Dedifferentiated amniotic fluid mesenchymal stem cell (primary cell): ENCODE measurements at regions not wholly inside any gene's neighbourhood (a gene's known extent, or its start where the extent isn't known, plus 50 kb on each side); places are given as distances from the start of the nearest gene placed in this dataset.
"Not testable (repeated sequence)": the region's sequence is repeated elsewhere in the genome, so short reads cannot be mapped to it uniquely, and the experiment has no call there.

ENCODE experiments used
- DNase-seq: peaks from one replicate; pipeline ENCODE4 v3.0.0-alpha.2; 2016; ENCODE audit errors: extremely low spot score

DNA sequence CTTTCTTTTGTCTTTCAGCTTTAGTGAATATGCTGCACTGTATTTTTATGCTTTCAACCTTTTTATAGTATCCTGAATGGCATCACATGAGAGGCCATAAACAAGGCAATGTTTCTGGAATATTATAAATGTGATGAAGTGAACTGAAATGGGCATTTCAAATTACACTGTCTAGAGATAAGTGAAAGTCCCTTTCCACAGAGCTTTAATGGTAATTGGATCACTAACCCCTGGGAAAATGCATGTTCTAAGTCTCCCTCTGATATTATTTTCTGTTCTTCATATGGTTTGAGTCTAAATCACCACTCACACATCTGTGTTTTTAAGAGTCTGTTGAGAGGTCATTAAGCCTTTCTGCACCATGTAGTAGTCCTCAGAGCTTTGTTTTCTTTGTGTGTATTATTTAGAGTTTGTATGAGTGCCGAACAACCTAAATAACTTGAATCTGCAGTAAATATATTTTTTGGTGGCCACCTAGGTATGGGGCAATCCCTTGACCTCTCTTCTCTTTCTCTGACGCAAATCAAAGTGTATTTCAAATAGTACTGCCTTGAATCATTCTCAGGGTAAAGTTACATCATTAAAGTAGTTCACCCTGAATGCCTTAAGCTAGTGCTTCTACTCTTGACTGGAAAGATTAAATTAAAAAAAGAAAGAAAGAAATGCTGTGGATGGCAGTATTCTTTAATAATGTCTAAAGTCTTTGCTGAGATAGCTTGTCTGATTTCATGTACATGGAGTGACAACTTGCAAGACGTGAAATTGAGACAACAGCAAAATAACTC lies 1931.0 kb upstream of the CDH6 start:
- no peak for DNase-seq

GRCh38 chr5:29261213-29261612 lies 1932.3 kb upstream of the CDH6 start:
- no peak for DNase-seq

- DNase-seq = no peak
These were observed 1941.1 kb upstream of the CDH6 start for GRCh38 chr5:29252390-29252789.

GRCh38 chr5:29247346-29248028 lies 1946.0 kb upstream of the CDH6 start:
- DNase-seq = no peak

DNA sequence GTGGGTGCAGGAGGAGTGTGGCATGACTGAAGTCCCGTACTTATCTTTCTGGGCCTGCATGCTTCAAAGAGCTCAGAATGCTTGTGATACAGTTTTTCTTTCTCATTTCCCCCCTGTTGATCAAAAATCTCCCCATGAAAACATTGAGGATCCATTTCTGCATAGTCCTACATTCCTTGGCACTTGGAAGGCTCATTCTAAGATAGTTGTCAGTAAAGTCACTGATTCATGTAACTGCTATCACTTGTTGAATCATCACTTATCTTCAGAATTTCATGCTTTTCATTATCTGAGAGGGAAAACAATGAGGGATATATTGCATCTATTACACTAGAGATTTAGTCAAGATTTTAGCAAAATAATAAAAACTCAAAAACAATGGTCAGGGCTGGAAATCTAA lies 1953.1 kb upstream of the CDH6 start:
- DNase-seq = no peak

DNA sequence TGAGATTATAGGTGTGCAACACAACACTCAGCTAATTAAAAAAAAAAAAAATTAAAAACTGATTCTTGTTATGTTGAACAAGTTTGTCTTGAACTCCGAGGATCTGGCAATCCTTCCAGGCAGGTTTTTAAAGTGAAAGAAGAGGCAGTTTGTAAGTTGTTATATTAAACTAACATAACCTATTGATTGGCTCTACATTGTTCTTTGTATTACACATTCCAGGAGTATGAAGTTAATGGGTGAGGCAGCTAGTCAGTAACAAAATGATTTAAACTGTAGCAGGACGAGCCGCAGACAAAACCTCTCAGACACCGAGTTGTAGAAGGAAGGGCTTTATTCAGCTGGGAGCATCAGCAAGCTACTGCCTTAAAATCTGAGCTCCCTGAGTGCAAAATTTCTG lies 1953.9 kb upstream of the CDH6 start:
- DNase-seq = no peak

DNA sequence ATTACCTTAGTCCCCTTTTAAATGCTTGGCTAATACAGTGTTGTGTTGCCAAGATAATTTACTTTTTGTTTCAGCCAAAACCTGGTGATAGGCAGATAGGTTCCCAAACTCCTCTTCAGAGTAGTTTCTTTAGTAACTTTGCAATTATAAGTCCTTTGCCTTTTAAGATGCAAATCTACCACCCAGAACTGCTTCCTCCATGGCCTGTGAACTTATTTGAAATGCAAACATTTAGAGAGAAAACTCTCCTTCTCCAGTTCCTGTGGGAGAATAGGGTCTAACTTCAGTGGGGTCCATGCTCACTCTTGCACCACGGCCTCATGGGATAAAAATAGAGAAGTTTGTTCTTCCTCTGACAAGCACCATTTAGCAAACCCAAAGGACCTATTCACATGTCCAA lies 1955.4 kb upstream of the CDH6 start:
- DNase-seq = no peak

GRCh38 chr5:29231154-29231553 lies 1962.3 kb upstream of the CDH6 start:
- DNase-seq = no peak

DNA sequence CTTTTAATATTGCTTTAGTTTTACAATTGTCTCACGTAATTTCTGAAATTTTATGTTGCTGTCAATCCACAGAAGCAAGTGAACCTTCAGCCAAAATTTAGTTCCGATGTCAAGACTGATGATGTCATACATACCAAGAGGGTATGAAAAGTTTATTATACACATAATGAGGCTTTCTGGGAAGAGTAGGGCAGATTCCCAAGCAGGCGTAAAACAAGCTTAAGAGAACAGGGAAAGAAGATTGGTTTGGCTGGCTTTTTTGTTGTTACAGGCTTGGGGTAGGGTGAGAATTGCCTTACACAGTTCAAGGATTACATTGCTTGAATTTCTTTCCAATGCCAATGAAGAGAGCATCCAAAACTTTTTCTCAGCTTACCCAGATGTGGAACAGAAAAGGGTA lies 1962.9 kb upstream of the CDH6 start:
- DNase-seq = no peak

GRCh38 chr5:29229461-29229860 lies 1964.0 kb upstream of the CDH6 start:
- DNase-seq = no peak

GRCh38 chr5:29218138-29218537 lies 1975.3 kb upstream of the CDH6 start:
- no peak for DNase-seq

- DNase-seq = no peak
These were observed 1978.6 kb upstream of the CDH6 start for GRCh38 chr5:29214839-29215238.

DNA sequence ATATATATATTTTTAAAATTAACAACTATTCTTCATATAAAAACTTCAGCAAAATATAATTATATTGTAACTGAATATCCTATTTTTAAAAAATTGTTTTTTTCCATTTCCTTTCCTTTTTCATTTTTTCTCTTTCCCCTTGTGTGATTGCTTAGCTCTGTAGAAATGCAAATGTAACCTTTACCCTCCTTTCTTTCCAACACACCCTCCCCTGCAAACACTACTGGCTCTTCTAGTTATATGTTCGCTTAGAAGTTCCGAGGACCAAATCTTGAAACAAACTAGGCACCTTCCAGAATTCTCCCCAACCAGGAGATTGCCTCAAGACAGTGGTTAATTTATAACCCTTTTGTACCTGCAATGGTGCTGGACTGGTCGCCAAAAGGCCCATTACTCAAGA lies 1980.0 kb upstream of the CDH6 start:
- no peak for DNase-seq

DNA sequence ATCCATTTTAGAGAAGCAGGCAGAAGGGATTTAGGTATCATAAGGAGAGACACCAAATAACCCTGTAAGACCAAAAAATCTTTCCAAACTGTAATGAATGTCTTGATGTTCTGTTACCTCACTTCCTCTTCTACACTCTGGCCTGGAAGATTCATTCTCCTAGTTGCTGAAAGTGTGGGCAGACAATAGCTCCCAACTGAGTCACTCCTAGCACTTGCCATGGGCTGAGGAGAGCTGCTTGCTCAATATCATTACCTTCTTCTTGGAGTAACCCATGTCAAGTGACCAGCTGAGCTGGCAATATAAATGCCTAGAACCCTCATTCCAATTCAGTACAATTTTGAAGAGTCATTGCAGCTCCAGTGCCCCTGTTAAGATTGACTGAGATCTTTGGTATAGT lies 1985.5 kb upstream of the CDH6 start:
- no peak for DNase-seq

DNA sequence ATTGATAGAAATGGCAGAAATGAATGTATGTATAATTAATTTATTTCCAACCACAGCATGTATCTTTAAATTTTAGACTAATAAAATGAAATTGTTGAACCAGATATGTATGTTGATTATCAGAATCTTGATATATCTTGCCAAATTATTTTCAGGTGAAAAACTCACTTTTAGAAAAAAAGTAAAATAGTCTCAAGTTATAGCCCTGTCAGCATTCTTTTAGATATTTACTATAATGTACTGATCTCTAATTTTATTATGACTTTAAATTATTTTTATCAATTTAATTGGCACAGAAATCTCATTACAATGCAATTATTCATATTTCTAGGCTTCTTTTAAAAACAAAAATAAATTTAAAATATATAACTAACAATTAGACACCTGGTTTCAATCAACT lies 1990.4 kb upstream of the CDH6 start:
- no peak for DNase-seq

DNA sequence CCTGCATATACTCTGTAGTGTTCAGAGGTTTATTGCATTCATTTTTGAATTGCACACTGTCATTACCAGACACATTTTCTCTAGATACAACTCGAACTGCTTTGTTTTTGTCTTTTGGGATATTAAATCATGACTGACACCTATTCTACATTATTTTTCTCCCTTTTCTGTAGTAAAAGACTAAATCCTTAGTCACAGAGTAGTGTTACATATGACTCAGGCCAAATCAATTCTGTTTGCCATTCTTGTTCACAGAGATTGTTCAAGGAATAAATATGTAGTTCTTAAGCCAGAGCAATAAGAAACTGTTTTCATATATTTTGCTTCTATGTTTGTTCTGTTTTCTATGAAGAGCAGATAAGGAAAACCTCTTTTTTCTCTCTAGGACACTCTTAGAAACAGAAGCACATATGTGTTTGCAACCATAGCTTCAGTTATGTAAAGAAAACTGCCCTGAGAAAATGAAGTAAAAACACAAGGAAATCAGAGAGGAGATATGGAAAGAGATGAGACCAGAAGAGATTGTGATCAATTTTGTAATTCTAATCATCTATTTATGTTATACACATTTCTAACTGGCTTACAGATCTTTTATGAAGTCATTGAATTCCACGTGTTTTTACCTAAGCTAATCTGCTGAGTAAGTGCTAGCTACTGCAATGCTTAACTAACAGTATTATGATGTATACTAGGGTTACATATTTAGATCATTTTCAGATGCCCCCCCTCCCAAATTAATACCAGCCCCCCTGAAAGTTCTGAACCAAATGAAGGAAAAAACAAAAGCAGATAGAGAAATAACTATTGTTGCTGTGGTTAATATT lies 1995.6 kb upstream of the CDH6 start:
- no peak for DNase-seq

GRCh38 chr5:29193972-29194371 lies 1999.5 kb upstream of the CDH6 start:
- DNase-seq = no peak

GRCh38 chr5:29191269-29192048 lies 2002.0 kb upstream of the CDH6 start:
- DNase-seq = not testable (repeated sequence)

GRCh38 chr5:29190398-29190797 lies 2003.1 kb upstream of the CDH6 start:
- DNase-seq = not testable (repeated sequence)

DNA sequence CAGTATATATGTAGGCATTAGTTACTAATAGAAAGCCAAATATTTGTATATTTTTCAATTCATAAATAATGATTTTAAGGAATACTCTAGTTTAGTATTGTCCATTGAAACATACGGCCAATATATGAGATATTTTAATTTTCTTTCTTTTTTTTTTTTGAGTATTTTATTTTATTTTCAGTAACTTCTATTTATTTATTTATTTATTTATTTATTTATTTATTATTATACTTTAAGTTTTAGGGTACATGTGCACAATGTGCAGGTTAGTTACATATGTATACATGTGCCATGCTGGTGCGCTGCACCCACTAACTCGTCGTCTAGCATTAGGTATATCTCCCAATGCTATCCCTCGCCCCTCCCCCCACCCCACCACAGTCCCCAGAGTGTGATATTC lies 2007.1 kb upstream of the CDH6 start:
- not testable (repeated sequence) for DNase-seq

GRCh38 chr5:29185558-29185957 lies 2007.9 kb upstream of the CDH6 start:
- no peak for DNase-seq

GRCh38 chr5:29175774-29176173 lies 2017.7 kb upstream of the CDH6 start:
- no peak for DNase-seq
